ENCODE measurements at regions not wholly inside any gene's neighbourhood (a gene's known extent, or its start where the extent isn't known, plus 50 kb on each side); places are given as distances from the start of the nearest gene placed in this dataset.

GRCh38 chr5:39517800-39518199, 93.0 kb upstream of the DAB2 start:
- no peak for DNase-seq (ENCODE audit: low read depth)
- no peak overlapping the region for H3K4me3 ChIP-seq (ENCODE audit: low read length)
- TF ChIP-seq, protein P1, sequence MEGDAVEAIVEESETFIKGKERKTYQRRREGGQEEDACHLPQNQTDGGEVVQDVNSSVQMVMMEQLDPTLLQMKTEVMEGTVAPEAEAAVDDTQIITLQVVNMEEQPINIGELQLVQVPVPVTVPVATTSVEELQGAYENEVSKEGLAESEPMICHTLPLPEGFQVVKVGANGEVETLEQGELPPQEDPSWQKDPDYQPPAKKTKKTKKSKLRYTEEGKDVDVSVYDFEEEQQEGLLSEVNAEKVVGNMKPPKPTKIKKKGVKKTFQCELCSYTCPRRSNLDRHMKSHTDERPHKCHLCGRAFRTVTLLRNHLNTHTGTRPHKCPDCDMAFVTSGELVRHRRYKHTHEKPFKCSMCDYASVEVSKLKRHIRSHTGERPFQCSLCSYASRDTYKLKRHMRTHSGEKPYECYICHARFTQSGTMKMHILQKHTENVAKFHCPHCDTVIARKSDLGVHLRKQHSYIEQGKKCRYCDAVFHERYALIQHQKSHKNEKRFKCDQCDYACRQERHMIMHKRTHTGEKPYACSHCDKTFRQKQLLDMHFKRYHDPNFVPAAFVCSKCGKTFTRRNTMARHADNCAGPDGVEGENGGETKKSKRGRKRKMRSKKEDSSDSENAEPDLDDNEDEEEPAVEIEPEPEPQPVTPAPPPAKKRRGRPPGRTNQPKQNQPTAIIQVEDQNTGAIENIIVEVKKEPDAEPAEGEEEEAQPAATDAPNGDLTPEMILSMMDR (conservative IDR thresholded peaks at IDR 0.05; ENCODE audit: low read depth, low read length), result no peak

- TF ChIP-seq, protein P1 (conservative IDR thresholded peaks at IDR 0.05; ENCODE audit: low read depth, low read length), result no peak
- H3K4me3 ChIP-seq (ENCODE audit: low read length), result no peak overlapping the region
- DNase-seq (ENCODE audit: low read depth), result no peak
These were observed 91.1 kb upstream of the DAB2 start for GRCh38 chr5:39515881-39516280.

DNA sequence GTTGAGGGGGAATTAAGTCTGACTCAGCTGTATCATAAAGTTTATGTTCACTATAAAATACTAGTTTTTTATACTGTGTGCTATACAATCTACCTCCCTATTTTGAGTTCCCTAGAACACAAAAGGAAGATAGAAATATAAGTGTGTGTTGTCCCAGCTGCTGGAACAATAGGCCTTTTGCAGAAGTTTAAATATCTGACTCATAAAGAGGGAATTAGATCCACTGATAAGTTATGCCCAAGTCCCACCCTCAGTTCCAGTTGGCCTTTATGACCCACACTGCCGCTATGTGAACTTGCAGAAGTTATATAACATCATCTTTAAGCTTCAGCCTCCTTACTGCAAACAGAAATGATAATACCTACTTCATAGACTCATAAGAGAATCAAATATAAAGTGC, 88.5 kb upstream of the DAB2 start:
- no peak for DNase-seq (ENCODE audit: low read depth)
- TF ChIP-seq, protein P1 (conservative IDR thresholded peaks at IDR 0.05; ENCODE audit: low read depth, low read length), result no peak
- H3K4me3 ChIP-seq (ENCODE audit: low read length), result no peak overlapping the region

GRCh38 chr5:39506211-39506610, 81.4 kb upstream of the DAB2 start:
- no peak for DNase-seq (ENCODE audit: low read depth)
- H3K4me3 ChIP-seq (ENCODE audit: low read length), result no peak overlapping the region
- TF ChIP-seq, protein P1 (conservative IDR thresholded peaks at IDR 0.05; ENCODE audit: low read depth, low read length), result no peak

DNA sequence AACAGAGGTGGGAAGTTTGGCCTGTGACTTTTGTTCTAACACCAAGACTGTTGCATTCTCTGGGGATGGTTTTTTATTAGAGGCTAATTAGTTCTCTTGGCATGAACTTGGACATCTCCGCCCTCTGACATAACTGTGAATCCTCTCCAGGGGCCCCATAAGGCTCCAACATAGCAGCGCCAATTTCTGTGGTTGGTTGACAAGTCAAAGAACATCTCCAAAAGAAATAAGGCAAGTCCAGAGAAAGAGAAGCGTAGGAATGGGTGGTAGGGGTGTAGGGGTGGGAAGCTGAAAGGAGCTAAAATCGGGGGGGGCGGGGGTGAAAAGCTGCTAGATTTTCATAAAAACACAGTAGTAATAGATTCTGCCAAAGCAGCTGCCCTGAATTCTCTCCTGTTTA, 81.0 kb upstream of the DAB2 start:
- DNase-seq (ENCODE audit: low read depth), result no peak
- TF ChIP-seq, protein P1 (conservative IDR thresholded peaks at IDR 0.05; ENCODE audit: low read depth, low read length), result no peak
- H3K4me3 ChIP-seq (ENCODE audit: low read length), result no peak overlapping the region

GRCh38 chr5:39505363-39505762, 80.6 kb upstream of the DAB2 start:
- no peak for DNase-seq (ENCODE audit: low read depth)
- TF ChIP-seq, protein P1 (conservative IDR thresholded peaks at IDR 0.05; ENCODE audit: low read depth, low read length), result no peak
- H3K4me3 ChIP-seq (ENCODE audit: low read length), result no peak overlapping the region

DNA sequence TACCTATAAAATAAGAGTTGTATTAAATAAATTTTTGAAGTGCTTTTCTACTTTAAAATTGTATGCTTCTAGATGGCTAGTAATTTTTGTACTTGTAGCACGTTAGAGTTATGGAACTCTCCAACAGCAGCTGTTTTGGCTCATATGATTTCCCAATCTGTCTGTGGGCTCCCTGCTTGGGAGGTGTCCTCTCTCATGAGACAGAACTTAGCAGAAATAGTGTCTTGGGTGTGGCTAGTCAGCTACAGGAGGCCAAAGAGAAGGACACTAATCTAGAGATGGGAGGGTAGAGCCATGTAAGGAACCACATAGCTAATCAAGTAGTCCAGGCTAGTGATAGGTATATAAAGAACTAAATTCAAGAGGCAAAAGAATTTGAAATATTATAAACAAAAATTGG, 78.4 kb upstream of the DAB2 start:
- no peak overlapping the region for H3K4me3 ChIP-seq (ENCODE audit: low read length)
- no peak for DNase-seq (ENCODE audit: low read depth)
- TF ChIP-seq, protein P1 (conservative IDR thresholded peaks at IDR 0.05; ENCODE audit: low read depth, low read length), result no peak

Measured in retinal pigment epithelial cell (primary cell).